Prostate gland (tissue), 2 donors: ENCODE measurements at regions not wholly inside any gene's neighbourhood (a gene's known extent, or its start where the extent isn't known, plus 50 kb on each side); places are given as distances from the start of the nearest gene placed in this dataset.

Experiments
- DNase-seq: peaks from one replicate; pipeline ENCODE4 v3.0.0-alpha.2; 2019; ENCODE audit warnings: low spot score
- H3K27ac ChIP-seq, 2 donors: fragments of 200-600 bp; sonication (generic); 2 replicates each; pipeline ENCODE4 v1.5.1; 2017 to 2019
- H3K27me3 ChIP-seq: fragments of 200-600 bp; sonication (generic); replicated peaks from 2 replicates; pipeline ENCODE4 v1.5.1; 2019; ENCODE audit not compliant: insufficient read depth
- H3K36me3 ChIP-seq, 2 donors: fragments of 200-600 bp; sonication (generic); 1 replicate in 1 of 2; 2 replicates in 1 of 2; pipeline versions ENCODE4 v1.5.1 to v1.8.1; 2017 to 2019
- H3K4me1 ChIP-seq: fragments of 200-600 bp; sonication (generic); replicated peaks from 2 replicates; pipeline ENCODE4 v1.5.1; 2019
- H3K4me3 ChIP-seq, 2 donors: fragments of 200-600 bp; sonication (generic); 2 replicates each; pipeline ENCODE4 v1.5.1; 2017 to 2019
- H3K9me3 ChIP-seq: fragments of 200-600 bp; sonication (generic); 2 replicates; pipeline ENCODE4 v1.5.1; 2017
- CTCF ChIP-seq, 4 experiments: fragments of 200-600 bp in 2 of 4; fragments of 450-650 bp in 2 of 4; sonication (generic) in 2 of 4; IDR thresholded peaks; 1 replicate in 3 of 4; 2 replicates in 1 of 4; pipeline ENCODE4 v1.5.1; 2016 to 2019; ENCODE audit warnings: antibody characterized with exemption in 4 of 4, mild to moderate bottlenecking in 2 of 4, moderate library complexity in 2 of 4
- POLR2A ChIP-seq: fragments of 450-650 bp; IDR thresholded peaks from one replicate; pipeline ENCODE4 v1.6.1; 2016; ENCODE audit warnings: antibody characterized with exemption, mild to moderate bottlenecking
- POLR2AphosphoS5 ChIP-seq: sonication (generic); formaldehyde crosslinking; IDR thresholded peaks from one replicate; pipeline ENCODE4 v1.6.1; 2017; ENCODE audit warnings: antibody characterized with exemption
- WGBS: methylation state at CpG from one replicate; pipeline ENCODE4 v1.1.5; 2018; 5-methylcytosine and 5-hydroxymethylcytosine counted together
- intact Hi-C: fragments of 100-400 bp; cut with DNase I; formaldehyde crosslinking; loops from one replicate; pipeline ENCODE4 v1.14.2; 2022

GRCh38 chr5:166293892-166294291 is 1997.6 kb upstream of the WWC1 start:
- no peak for DNase-seq
- no peaks in the 10 kb centered on the region for H3K9me3 ChIP-seq
- no peak overlapping the region for H3K4me3 ChIP-seq
- H3K36me3 ChIP-seq, result no peaks in the 10 kb centered on the region
- no peaks in the 10 kb centered on the region for H3K27me3 ChIP-seq
- no peaks in the 10 kb centered on the region for H3K4me1 ChIP-seq
- intact Hi-C loops, result no loop called here
- H3K27ac ChIP-seq, result no peak overlapping the region
- no peak for TF ChIP-seq CTCF (IDR thresholded peaks at IDR 0.05)
- 70% methylated on average over 5 of the region's 5 CpGs for WGBS

GRCh38 chr5:166302166-166302565 is 1989.3 kb upstream of the WWC1 start:
- Histone ChIP-seq H3K27me3 (no peaks in the 10 kb centered on the region), H3K27ac (no peak overlapping the region), H3K9me3 (no peaks in the 10 kb centered on the region), H3K4me3 (no peak overlapping the region), H3K4me1 (no peaks in the 10 kb centered on the region), H3K36me3 (no peaks in the 10 kb centered on the region)
- no peak for DNase-seq
- TF ChIP-seq POLR2AphosphoS5, result no peak
- no peak for TF ChIP-seq CTCF (IDR thresholded peaks at IDR 0.05)
- no peak for TF ChIP-seq POLR2A
- WGBS, result 64% methylated on average over 5 of the region's 5 CpGs
- intact Hi-C loops, result no loop called here

GRCh38 chr5:166317425-166317824 is 1974.0 kb upstream of the WWC1 start:
- TF ChIP-seq CTCF (IDR thresholded peaks at IDR 0.05) (no peak), POLR2A (no peak), POLR2AphosphoS5 (no peak)
- Histone ChIP-seq H3K4me1 (no peaks in the 10 kb centered on the region), H3K27ac (no peak overlapping the region), H3K4me3 (no peak overlapping the region), H3K36me3 (no peaks in the 10 kb centered on the region), H3K27me3 (no peaks in the 10 kb centered on the region), H3K9me3 (no peaks in the 10 kb centered on the region)
- intact Hi-C loops, result no loop called here
- no peak for DNase-seq
- 86% methylated on average over 7 of the region's 7 CpGs for WGBS

- Histone ChIP-seq H3K4me1 (no peaks in the 10 kb centered on the region), H3K27me3 (no peaks in the 10 kb centered on the region), H3K27ac (no peak overlapping the region), H3K9me3 (no peaks in the 10 kb centered on the region), H3K4me3 (no peak overlapping the region), H3K36me3 (no peaks in the 10 kb centered on the region)
- DNase-seq, result no peak
- intact Hi-C loops, result no loop called here
- WGBS, result 73% methylated on average over 6 of the region's 6 CpGs
- TF ChIP-seq POLR2AphosphoS5, result no peak
- TF ChIP-seq CTCF (IDR thresholded peaks at IDR 0.05), result no peak
- no peak for TF ChIP-seq POLR2A
These were observed 1970.4 kb upstream of the WWC1 start for GRCh38 chr5:166320920-166321480.

- Histone ChIP-seq H3K27ac (no peak overlapping the region), H3K36me3 (no peaks in the 10 kb centered on the region), H3K27me3 (no peaks in the 10 kb centered on the region), H3K9me3 (no peaks in the 10 kb centered on the region), H3K4me3 (no peak overlapping the region), H3K4me1 (no peaks in the 10 kb centered on the region)
- TF ChIP-seq CTCF (IDR thresholded peaks at IDR 0.05) (no peak), POLR2AphosphoS5 (no peak), POLR2A (no peak)
- 55% methylated on average over 6 of the region's 6 CpGs for WGBS
- intact Hi-C loops, result no loop called here
- no peak for DNase-seq
These were observed 1967.1 kb upstream of the WWC1 start for GRCh38 chr5:166324372-166324771.
